ENCODE measurements at regions not wholly inside any gene's neighbourhood (a gene's known extent, or its start where the extent isn't known, plus 50 kb on each side); places are given as distances from the start of the nearest gene placed in this dataset.

DNA sequence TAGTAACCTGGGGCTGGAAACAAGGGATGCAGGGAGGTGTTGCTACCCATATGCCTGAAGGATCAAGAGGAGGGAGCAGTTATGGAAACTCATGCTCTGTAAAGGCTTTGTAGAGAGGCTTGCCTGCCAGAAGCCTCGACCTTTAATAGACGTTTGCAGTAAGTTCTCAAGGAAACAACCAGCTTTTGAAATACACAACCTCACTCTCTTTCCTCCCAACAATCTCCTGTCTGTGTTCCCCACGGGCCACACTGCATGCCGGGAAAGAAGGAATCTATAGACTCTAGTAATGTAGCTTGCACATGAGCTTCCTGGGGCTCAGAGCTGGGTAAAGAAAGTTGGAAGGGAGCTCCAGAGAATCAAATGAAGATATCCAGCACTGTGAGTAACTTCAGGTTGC, 101.6 kb upstream of the PACRGL start:
- in situ Hi-C loops (cut with MboI; ENCODE audit: low pct_unique_long_range_greater_than_20kb in 2 of 9, low sequenced_read_pairs in 9 of 9, unreplicated experiment in 9 of 9): no loop called here

DNA sequence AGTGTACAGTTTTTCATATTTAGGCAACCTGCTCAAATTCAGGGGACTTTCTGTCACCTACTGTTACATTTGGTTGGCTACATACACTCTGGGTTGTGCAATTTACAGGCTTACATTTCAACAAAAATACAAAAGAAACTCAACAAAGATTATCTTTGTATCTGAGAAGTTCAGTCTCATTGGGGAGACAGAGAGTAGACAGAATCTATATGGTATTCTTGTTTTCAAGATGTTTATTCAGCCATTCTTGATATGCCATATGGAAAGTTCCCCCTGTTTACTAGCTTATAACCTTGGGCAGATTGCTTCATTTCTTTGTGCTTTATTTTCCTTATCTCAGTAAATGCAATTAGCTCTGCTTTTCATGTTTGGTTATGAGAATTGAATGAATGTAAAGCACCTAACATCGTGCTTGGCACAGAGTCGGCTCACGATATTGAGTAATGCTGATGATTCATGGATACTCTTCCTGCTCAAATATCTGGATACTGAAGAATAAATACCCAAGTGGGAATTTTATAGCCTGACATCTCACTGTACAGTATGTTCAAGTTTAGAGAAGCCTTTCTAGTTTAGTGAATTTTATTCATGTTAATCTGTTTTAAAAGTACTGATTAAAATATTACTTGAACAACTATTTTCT, 96.5 kb upstream of the PACRGL start:
- Histone ChIP-seq H3K4me3 (no peak overlapping the region), H3K4me1 (replicated peaks in 1 of 2) (no peaks in the 10 kb centered on the region), H3K27ac (no peak overlapping the region)
- in situ Hi-C loops (cut with MboI; ENCODE audit: low pct_unique_long_range_greater_than_20kb in 2 of 9, low sequenced_read_pairs in 9 of 9, unreplicated experiment in 9 of 9): no loop called here
- WGBS, 10 experiments: 20 to 100% (median 73%) methylated on average over 1 to 3 of the region's 3 CpGs; no CpG with 5 or more reads in 1 of the 10 experiments
- peak in 2 of 8 experiments; percentile 35 for ATAC-seq (replicated peaks in 6 of 8)

More for the DNA sequence above, 101.6 kb upstream of the PACRGL start:
- WGBS, 10 experiments: 66 to 100% (median 97%) methylated on average over 2 to 4 of the region's 4 CpGs; no CpG with 5 or more reads in 6 of the 10 experiments
- Histone ChIP-seq H3K4me1 (replicated peaks in 1 of 2) (no peaks in the 10 kb centered on the region), H3K4me3 (no peak overlapping the region), H3K27ac (no peak overlapping the region)
- ATAC-seq (replicated peaks in 6 of 8): no peak

DNA sequence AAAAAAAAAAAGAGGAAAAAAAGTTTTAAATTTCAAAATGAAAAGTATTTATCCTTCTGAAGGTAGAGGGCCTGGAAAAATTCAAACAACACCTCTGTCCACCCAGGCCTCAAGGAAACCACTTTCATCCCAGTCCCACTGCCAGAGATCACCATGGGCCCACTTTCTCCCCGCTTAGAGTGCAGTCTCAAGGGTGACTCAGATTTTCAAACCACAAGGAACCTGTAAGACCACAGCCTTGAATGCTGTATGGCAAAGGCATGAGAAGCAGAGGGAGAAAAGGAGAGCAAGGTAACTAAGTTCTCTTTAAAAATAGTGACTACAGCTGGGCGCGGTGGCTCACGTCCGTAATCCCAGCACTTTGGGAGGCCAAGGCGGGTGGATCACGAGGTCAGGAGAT, 87.9 kb upstream of the PACRGL start:
- WGBS, 10 experiments: 100% methylated on average over 1 of the region's 7 CpGs; no CpG with 5 or more reads in 8 of the 10 experiments
- Histone ChIP-seq H3K27ac (no peak overlapping the region), H3K4me3 (no peak overlapping the region), H3K4me1 (replicated peaks in 1 of 2) (peaks cover 1 to 2% of the 10 kb centered on the region in 2 donors)
- in situ Hi-C loops (cut with MboI; ENCODE audit: low pct_unique_long_range_greater_than_20kb in 2 of 9, low sequenced_read_pairs in 9 of 9, unreplicated experiment in 9 of 9): no loop called here
- ATAC-seq (replicated peaks in 6 of 8): no peak

DNA sequence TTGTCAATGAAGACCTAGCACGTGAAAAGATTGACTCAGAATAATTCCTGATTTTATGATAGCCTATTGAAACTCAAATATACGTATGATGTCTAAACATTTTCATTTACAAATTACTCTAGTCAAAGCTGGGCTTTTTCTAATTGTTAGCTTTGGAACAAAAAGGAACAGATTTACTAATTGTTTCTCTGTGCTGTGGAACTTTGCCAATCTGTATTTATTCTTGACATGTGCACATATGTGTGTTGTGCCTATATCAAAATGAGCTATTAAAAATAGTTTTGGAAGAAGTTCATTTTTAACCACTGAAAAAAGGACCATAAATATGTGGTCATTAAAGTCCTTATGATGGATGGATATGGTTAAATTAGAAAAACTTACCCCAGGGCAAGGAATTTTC, 85.4 kb upstream of the PACRGL start:
- Histone ChIP-seq H3K4me1 (replicated peaks in 1 of 2) (peaks cover 18 to 27% of the 10 kb centered on the region in 2 donors), H3K4me3 (no peak overlapping the region), H3K27ac (no peak overlapping the region)
- peak in 1 of 8 experiments; percentile 15 for ATAC-seq (replicated peaks in 6 of 8)
- 40 to 100% (median 100%) methylated on average over 1 to 2 of the region's 2 CpGs; no CpG with 5 or more reads in 1 of the 10 experiments for WGBS, 10 experiments
- in situ Hi-C loops (cut with MboI; ENCODE audit: low pct_unique_long_range_greater_than_20kb in 2 of 9, low sequenced_read_pairs in 9 of 9, unreplicated experiment in 9 of 9): no loop called here

DNA sequence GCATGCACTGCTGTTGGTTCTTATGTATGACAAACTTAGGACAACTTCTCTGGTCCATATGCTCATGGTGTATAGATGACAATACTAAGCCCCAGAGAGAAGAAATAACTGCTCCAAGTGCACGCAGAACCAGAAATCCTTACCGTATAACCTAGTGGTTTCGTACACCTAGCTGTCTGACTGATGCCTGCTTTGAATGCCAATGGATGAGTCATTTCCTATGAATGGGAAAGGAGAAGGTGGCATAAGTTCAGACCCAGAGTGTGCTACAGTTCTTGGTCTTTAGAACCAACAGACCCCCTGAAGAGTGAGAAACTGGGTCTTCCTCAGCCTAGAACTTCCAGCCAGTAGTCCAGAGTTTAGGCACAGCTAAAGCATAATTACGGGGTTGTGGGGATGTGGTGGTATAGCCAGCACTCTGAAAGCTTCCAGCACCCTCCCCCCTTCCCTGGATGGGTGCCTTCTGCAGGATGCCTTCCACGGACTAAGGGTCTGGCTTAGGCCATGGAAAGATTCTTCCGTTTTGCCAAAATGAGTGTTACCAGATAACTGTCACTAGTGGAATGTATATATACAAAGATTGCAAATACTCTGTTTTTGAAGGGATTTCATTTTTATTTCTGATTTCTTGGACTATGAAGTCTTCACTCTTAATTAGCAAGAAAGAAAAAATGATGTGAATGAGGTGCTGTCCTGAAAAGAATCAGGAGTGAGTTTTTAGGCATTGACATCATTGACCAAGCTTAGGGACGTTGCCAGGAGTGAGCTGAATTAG, 84.6 kb upstream of the PACRGL start:
- no peak for ATAC-seq (replicated peaks in 6 of 8)
- WGBS, 10 experiments: 60 to 100% (median 95%) methylated on average over 1 to 7 of the region's 7 CpGs; no CpG with 5 or more reads in 1 of the 10 experiments
- Histone ChIP-seq H3K27ac (no peak overlapping the region), H3K4me1 (replicated peaks in 1 of 2) (peaks cover 18 to 33% of the 10 kb centered on the region in 2 donors), H3K4me3 (no peak overlapping the region)
- in situ Hi-C loops (cut with MboI; ENCODE audit: low pct_unique_long_range_greater_than_20kb in 2 of 9, low sequenced_read_pairs in 9 of 9, unreplicated experiment in 9 of 9): no loop called here

DNA sequence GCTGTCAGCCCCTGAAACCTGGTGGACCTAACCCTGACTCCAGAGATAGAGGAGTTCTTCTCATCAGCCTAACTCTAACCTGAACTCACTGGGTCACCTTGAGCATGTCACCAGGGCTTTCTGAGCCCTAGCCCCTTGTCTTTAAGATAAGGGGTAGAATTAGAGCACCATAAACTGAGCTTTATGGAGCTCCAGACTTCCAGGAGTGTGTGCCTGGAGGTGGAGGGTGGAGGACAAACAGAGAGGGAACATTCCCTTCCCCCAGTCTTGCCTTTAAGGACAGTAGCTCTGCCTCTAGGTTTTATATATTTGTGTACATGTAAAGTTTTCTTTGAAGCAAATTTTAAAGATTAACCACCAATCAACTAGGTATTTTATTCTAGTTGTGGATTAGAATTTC, 83.9 kb upstream of the PACRGL start:
- Histone ChIP-seq H3K27ac (no peak overlapping the region), H3K4me3 (no peak overlapping the region), H3K4me1 (replicated peaks in 1 of 2) (peaks cover 18 to 39% of the 10 kb centered on the region in 2 donors)
- no peak for ATAC-seq (replicated peaks in 6 of 8)
- in situ Hi-C loops (cut with MboI; ENCODE audit: low pct_unique_long_range_greater_than_20kb in 2 of 9, low sequenced_read_pairs in 9 of 9, unreplicated experiment in 9 of 9): no loop called here

DNA sequence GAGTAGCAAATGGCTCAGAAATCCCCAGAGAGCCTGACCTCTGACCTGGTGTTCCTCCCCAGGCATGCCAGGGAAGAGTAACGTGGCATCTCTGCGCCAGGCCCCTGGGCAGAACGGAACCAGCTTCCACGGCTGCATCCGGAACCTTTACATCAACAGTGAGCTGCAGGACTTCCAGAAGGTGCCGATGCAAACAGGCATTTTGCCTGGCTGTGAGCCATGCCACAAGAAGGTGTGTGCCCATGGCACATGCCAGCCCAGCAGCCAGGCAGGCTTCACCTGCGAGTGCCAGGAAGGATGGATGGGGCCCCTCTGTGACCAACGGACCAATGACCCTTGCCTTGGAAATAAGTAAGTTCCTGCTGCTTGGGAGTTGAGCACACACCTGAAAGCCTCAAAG, 83.4 kb upstream of the PACRGL start:
- in situ Hi-C loops (cut with MboI; ENCODE audit: low pct_unique_long_range_greater_than_20kb in 2 of 9, low sequenced_read_pairs in 9 of 9, unreplicated experiment in 9 of 9): no loop called here
- H3K27ac ChIP-seq: no peak overlapping the region
- 93 to 100% (median 100%) methylated on average over 1 to 5 of the region's 8 CpGs; no CpG with 5 or more reads in 7 of the 10 experiments for WGBS, 10 experiments
- ATAC-seq (replicated peaks in 6 of 8): no peak
- H3K4me1 ChIP-seq (replicated peaks in 1 of 2): peaks cover 21 to 44% of the 10 kb centered on the region in 2 donors
- no peak overlapping the region for H3K4me3 ChIP-seq

DNA sequence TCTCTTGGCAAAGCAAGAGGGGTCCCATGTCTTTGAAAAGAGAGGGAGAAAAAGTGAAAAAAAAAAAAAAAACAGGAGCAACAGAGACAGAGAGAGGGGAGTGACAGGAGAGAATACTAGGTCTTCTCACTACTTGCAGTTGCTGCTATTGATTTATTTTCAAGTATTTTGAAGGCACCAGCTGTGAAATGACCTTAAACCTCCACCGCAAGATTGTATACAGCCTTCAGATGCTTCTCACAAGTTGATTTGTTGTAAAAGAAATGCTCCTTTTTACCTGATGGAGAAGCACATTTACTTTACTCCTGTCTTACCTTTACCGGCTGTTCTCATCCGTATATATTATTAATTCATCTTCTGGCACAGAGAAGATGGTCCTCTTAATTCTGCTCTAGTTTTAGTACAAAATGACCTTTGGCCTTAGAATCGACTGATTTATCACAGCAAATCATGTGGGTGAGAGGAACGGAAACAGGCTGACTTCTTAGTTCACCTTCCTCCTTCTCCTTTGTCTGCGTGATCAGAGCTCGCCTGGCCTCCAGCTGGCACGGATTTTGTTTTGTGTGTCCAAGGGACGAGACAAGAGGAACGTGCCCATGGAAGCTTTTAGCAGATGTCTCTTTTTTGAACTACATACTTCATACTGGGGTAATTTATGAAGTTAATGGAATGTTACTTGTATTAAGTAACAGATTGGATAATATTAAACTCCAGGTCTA, 82.4 kb upstream of the PACRGL start:
- peak in 5 of 8 experiments; percentile 29 to 74 (median 57) for ATAC-seq (replicated peaks in 6 of 8)
- H3K4me1 ChIP-seq (replicated peaks in 1 of 2): peaks cover 23 to 53% of the 10 kb centered on the region in 2 donors
- H3K27ac ChIP-seq: no peak overlapping the region
- H3K4me3 ChIP-seq: no peak overlapping the region
- in situ Hi-C loops (cut with MboI; ENCODE audit: low pct_unique_long_range_greater_than_20kb in 2 of 9, low sequenced_read_pairs in 9 of 9, unreplicated experiment in 9 of 9): no loop called here
- 20 to 77% (median 41%) methylated on average over 2 to 9 of the region's 10 CpGs for WGBS, 10 experiments

DNA sequence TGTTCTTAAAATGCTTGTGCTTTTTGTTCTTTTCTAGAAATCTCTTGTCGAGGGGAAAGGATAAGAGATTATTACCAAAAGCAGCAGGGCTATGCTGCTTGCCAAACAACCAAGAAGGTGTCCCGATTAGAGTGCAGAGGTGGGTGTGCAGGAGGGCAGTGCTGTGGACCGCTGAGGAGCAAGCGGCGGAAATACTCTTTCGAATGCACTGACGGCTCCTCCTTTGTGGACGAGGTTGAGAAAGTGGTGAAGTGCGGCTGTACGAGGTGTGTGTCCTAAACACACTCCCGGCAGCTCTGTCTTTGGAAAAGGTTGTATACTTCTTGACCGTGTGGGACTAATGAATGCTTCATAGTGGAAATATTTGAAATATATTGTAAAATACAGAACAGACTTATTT, 81.5 kb upstream of the PACRGL start:
- WGBS, 10 experiments: 31 to 100% (median 59%) methylated on average over 1 to 12 of the region's 12 CpGs; no CpG with 5 or more reads in 1 of the 10 experiments

DNA sequence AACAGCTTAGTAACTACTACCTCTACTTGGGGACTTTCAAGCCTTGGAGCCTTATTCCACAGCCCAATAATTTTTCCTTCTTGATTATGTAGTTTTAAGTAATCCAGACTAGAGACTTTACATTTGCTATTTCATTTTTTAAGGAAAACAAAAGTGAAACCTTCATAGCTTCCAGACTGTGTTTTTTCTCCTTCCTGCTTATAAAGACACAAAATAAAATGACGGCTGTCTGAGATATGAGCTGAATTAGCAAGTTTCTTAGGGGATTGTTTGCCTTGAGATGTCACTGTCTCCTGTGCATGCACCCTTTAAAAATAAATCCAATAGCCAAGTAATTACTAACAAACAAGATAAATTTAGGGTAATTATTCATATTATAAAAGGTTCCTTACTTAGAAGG, 78.8 kb upstream of the PACRGL start:
- 73 to 100% (median 100%) methylated on average over 1 of the region's 1 CpG; no CpG with 5 or more reads in 3 of the 10 experiments for WGBS, 10 experiments
- in situ Hi-C loops (cut with MboI; ENCODE audit: low pct_unique_long_range_greater_than_20kb in 2 of 9, low sequenced_read_pairs in 9 of 9, unreplicated experiment in 9 of 9): no loop called here
- no peak overlapping the region for H3K27ac ChIP-seq

More for the DNA sequence above, 81.5 kb upstream of the PACRGL start:
- ATAC-seq (replicated peaks in 6 of 8): peak in 5 of 8 experiments; percentile 7 to 47 (median 35)
- H3K4me1 ChIP-seq (replicated peaks in 1 of 2): peaks cover 23 to 57% of the 10 kb centered on the region in 2 donors
- H3K27ac ChIP-seq: peak overlapping the region in 1 of 2 donors; percentile 21
- no peak overlapping the region for H3K4me3 ChIP-seq
- in situ Hi-C loops (cut with MboI; ENCODE audit: low pct_unique_long_range_greater_than_20kb in 2 of 9, low sequenced_read_pairs in 9 of 9, unreplicated experiment in 9 of 9): no loop called here

DNA sequence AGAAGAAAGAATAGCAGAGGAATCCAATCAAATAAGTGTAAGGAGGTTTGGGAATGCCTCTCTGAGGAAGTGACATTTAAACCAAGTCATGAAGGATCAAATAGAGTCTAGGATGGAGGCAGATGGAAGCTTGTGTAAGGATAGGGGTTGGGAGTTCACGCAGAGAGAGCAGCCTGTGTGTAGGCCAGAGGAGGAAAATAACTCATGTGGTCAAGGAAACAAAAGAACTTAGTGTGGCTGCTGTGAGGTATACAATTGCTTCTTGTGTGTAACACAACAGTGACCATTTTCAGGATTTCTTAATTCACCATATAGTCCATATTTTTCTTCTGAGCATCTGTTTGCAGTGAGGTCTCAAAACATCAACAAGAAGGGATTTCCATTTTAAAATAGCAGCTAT, 77.6 kb upstream of the PACRGL start:
- ATAC-seq (replicated peaks in 6 of 8): peak in 1 of 8 experiments; percentile 16
- Histone ChIP-seq H3K4me1 (replicated peaks in 1 of 2) (peaks cover 18 to 68% of the 10 kb centered on the region in 2 donors), H3K4me3 (no peak overlapping the region), H3K27ac (no peak overlapping the region)
- WGBS, 10 experiments: 20 to 100% (median 100%) methylated on average over 1 of the region's 1 CpG; no CpG with 5 or more reads in 4 of the 10 experiments
- in situ Hi-C loops (cut with MboI; ENCODE audit: low pct_unique_long_range_greater_than_20kb in 2 of 9, low sequenced_read_pairs in 9 of 9, unreplicated experiment in 9 of 9): no loop called here

More for the DNA sequence above, 78.8 kb upstream of the PACRGL start:
- ATAC-seq (replicated peaks in 6 of 8): no peak
- Histone ChIP-seq H3K4me3 (no peak overlapping the region), H3K4me1 (replicated peaks in 1 of 2) (peaks cover 23 to 73% of the 10 kb centered on the region in 2 donors)

DNA sequence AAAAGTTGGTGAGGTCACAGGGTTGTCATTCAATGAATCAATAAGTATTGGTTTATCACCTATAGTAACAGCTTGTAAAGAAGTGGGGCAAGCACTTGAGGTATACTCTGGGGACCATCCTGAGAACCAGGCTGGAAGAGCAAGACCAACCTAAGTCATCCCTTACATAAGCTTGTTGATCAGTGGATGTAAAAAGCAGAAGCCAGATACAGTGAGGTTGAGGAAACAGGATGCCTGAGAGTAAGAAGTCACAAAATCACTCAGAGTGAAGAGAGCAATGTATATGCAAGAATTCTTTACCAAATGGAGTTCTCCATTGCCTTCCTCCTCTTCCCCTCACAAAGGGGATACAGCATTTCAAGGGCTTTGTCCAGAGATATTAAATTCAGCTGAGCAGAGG, 76.3 kb upstream of the PACRGL start:
- in situ Hi-C loops (cut with MboI; ENCODE audit: low pct_unique_long_range_greater_than_20kb in 2 of 9, low sequenced_read_pairs in 9 of 9, unreplicated experiment in 9 of 9): no loop called here
- no peak for ATAC-seq (replicated peaks in 6 of 8)
- no peak overlapping the region for H3K27ac ChIP-seq

DNA sequence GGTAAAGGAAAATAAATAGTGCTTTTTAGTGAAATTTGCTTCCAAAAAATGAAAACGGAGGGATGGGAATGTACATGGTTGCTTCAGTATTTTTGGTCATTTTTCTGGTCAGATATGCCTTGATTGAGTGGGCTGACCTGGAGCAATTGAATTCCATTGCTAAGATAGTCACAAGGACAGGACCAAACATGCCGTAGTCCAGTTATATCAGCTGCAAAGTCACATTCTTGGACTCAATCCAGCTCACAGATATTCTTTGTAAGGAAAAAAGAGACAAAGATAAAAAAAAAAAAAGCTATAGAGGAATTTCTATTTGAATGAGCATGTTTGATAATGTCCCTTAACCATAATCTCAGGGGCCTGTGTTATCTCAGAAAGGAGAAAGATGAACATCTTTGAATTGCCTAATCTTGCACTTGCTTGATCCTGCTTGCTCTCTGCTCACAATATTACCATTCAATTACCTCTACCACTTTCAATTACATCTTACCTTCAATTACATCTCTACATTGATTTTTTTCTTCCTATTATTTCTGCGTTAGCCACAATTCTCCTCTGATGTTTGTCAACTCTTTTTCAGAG, 75.4 kb upstream of the PACRGL start:
- in situ Hi-C loops (cut with MboI; ENCODE audit: low pct_unique_long_range_greater_than_20kb in 2 of 9, low sequenced_read_pairs in 9 of 9, unreplicated experiment in 9 of 9): no loop called here
- H3K4me3 ChIP-seq: no peak overlapping the region
- WGBS, 10 experiments: 48 to 93% (median 81%) methylated on average over 1 to 3 of the region's 3 CpGs
- peak in 5 of 8 experiments; percentile 28 to 61 (median 46) for ATAC-seq (replicated peaks in 6 of 8)
- H3K4me1 ChIP-seq (replicated peaks in 1 of 2): peaks cover 5 to 46% of the 10 kb centered on the region in 2 donors
- H3K27ac ChIP-seq: no peak overlapping the region

More for the DNA sequence above, 76.3 kb upstream of the PACRGL start:
- Histone ChIP-seq H3K4me1 (replicated peaks in 1 of 2) (peaks cover 7 to 55% of the 10 kb centered on the region in 2 donors), H3K4me3 (no peak overlapping the region)
